RWPE2 (cell line): ENCODE measurements at regions not wholly inside any gene's neighbourhood (a gene's known extent, or its start where the extent isn't known, plus 50 kb on each side); places are given as distances from the start of the nearest gene placed in this dataset.
A peak's percentile ranks its signal among the peaks of the same experiment; 100 is the strongest.

Source experiments
- ATAC-seq: fragments of 200-7000 bp; cut with Tn5 transposase; 3 replicates; pipeline ENCODE4 v1.9.1; 2021; ENCODE audit warnings: low read depth
- DNase-seq: peaks from one replicate; pipeline ENCODE4 v3.0.0-alpha.2; 2020; ENCODE audit warnings: low spot score
- H3K27ac ChIP-seq: fragments of 450-650 bp; 2 replicates; pipeline ENCODE4 v1.5.1; 2017; ENCODE audit warnings: mild to moderate bottlenecking; ENCODE audit not compliant: poor library complexity, severe bottlenecking
- H3K27me3 ChIP-seq: fragments of 250-450 bp; sonication (Bioruptor Pico); 2 replicates; pipeline ENCODE4 v1.5.1; 2021; ENCODE audit warnings: mild to moderate bottlenecking, moderate library complexity; ENCODE audit not compliant: insufficient read depth, poor library complexity, severe bottlenecking
- H3K36me3 ChIP-seq: fragments of 250-450 bp; sonication (Bioruptor Pico); 2 replicates; pipeline ENCODE4 v1.5.1; 2020; ENCODE audit warnings: low read depth, mild to moderate bottlenecking, moderate library complexity
- H3K4me1 ChIP-seq: fragments of 250-450 bp; sonication (Bioruptor Pico); 2 replicates; pipeline ENCODE4 v1.5.1; 2021; ENCODE audit warnings: mild to moderate bottlenecking, moderate library complexity; ENCODE audit not compliant: insufficient read depth, poor library complexity, severe bottlenecking
- H3K4me3 ChIP-seq: fragments of 250-450 bp; sonication (Bioruptor Pico); 2 replicates; pipeline ENCODE4 v1.5.1; 2021; ENCODE audit warnings: mild to moderate bottlenecking, moderate library complexity; ENCODE audit not compliant: severe bottlenecking
- H3K9me3 ChIP-seq: fragments of 250-450 bp; sonication (Bioruptor Pico); 2 replicates; pipeline ENCODE4 v1.5.1; 2021; ENCODE audit warnings: mild to moderate bottlenecking, moderate library complexity; ENCODE audit not compliant: severe bottlenecking
- CTCF ChIP-seq: fragments of 450-650 bp; IDR thresholded peaks from one replicate; pipeline ENCODE4 v1.5.1; 2017; ENCODE audit warnings: mild to moderate bottlenecking, moderate library complexity; ENCODE audit not compliant: poor library complexity, severe bottlenecking

DNA sequence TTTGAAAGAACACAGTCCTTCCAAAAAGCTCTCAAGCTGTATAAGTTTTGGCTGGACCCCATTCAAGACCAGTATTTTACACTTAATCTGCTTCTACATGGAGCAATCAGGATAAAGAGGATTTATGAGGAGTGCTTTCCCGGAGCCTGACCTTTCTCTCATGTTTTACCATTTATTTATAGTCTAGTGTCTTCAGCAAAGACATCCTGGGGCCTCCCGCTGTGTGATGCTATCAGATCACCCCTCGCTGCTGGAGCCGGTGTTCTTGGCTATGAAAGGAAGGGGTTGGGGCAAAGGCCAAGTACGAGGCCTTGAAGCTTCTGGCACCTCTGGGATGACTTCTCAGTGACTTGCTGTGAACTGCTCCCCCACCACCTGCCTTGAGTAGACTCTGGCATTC is 189.6 kb downstream of the ADAMTS15 start:
- Histone ChIP-seq H3K27ac (peak overlapping the region; percentile 83), H3K36me3 (no peaks in the 10 kb centered on the region), H3K9me3 (no peaks in the 10 kb centered on the region), H3K27me3 (no peaks in the 10 kb centered on the region), H3K4me3 (no peak overlapping the region), H3K4me1 (peaks cover 44% of the 10 kb centered on the region)
- DNase-seq (no peak), ATAC-seq (no peak)
- TF ChIP-seq CTCF = no peak

DNA sequence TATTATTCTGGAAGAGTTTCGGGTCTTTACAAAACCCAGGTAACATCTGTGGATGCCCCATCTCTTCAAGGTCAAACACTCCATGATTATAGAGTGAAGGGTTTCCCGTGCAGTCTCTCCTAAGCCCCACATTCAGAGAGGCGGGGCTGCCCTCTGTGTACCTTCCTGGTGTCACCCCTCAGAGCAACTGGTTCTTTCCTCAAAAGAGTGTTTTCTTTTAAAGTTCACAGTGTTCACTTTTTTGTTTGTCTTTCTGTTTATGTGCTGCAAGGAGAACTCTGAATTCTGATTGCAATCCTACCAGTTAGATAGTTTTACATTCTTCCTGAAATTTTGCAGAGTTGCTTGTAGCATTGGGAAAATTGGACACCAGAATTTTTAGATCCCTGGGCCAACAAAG is 190.2 kb downstream of the ADAMTS15 start:
- no peak for ATAC-seq

GRCh38 chr11:130639369-130639768 is 190.9 kb downstream of the ADAMTS15 start:
- TF ChIP-seq CTCF = no peak

More for the DNA sequence above, 190.2 kb downstream of the ADAMTS15 start:
- Histone ChIP-seq H3K9me3 (no peaks in the 10 kb centered on the region), H3K4me3 (no peak overlapping the region), H3K27me3 (no peaks in the 10 kb centered on the region), H3K36me3 (no peaks in the 10 kb centered on the region), H3K4me1 (peaks cover 38% of the 10 kb centered on the region), H3K27ac (no peak overlapping the region)
- no peak for TF ChIP-seq CTCF
- DNase-seq = no peak

DNA sequence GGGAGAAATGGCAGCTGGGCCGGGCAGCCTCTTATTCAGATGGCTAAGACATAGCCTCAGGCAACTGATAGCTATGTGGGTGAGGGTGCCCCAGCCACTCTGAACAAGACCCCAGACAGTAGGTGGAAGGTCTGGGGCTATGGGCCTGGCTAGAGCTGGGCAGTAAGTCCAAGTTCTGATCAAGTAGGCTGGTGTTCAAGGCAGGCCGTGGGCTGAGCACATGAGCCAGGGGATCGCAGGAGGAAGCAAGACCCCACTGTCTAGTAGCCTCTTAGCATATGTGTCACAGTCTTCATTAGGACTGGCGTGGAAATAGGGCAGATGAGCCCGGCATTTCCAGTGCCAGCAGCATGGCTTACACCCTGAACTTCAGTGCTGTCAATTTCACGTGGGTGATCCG is 192.1 kb downstream of the ADAMTS15 start:
- H3K9me3 ChIP-seq = no peaks in the 10 kb centered on the region
- no peak overlapping the region for H3K27ac ChIP-seq
- no peak for DNase-seq
- H3K36me3 ChIP-seq = no peaks in the 10 kb centered on the region
- H3K4me1 ChIP-seq = peaks cover 22% of the 10 kb centered on the region
- no peak overlapping the region for H3K4me3 ChIP-seq
- no peak for ATAC-seq
- TF ChIP-seq CTCF = no peak
- no peaks in the 10 kb centered on the region for H3K27me3 ChIP-seq

More at GRCh38 chr11:130639369-130639768, 190.9 kb downstream of the ADAMTS15 start:
- no peak overlapping the region for H3K27ac ChIP-seq
- no peaks in the 10 kb centered on the region for H3K27me3 ChIP-seq
- no peaks in the 10 kb centered on the region for H3K36me3 ChIP-seq
- ATAC-seq (no peak), DNase-seq (no peak)
- no peak overlapping the region for H3K4me3 ChIP-seq
- H3K4me1 ChIP-seq = peaks cover 34% of the 10 kb centered on the region
- H3K9me3 ChIP-seq = no peaks in the 10 kb centered on the region

DNA sequence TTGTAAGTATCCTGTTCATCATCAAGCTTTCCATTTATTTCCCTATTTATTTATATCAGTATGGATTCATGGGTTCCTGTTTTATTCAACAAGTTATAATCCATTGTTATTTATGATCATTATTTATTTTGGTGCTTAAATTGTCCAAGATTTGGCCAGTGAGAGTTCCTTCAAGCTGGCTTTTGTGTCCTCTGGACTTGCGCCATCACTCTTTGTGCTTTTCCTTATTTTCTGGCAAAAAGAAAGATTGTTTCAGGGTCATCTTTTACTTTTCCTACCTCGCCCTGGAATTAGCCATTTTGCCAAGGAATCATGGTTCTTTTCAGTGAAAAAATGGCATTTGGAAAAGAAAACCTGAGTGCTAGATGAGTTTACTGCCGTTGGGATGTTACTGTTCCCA is 193.4 kb downstream of the ADAMTS15 start:
- H3K36me3 ChIP-seq = no peaks in the 10 kb centered on the region
- H3K27me3 ChIP-seq = no peaks in the 10 kb centered on the region
- no peaks in the 10 kb centered on the region for H3K9me3 ChIP-seq
- H3K4me3 ChIP-seq = no peak overlapping the region
- ATAC-seq (no peak), DNase-seq (no peak)
- no peak overlapping the region for H3K27ac ChIP-seq
- TF ChIP-seq CTCF = no peak
- peaks cover 9% of the 10 kb centered on the region for H3K4me1 ChIP-seq
